ENCODE measurements at regions not wholly inside any gene's neighbourhood (a gene's known extent, or its start where the extent isn't known, plus 50 kb on each side); places are given as distances from the start of the nearest gene placed in this dataset.

DNA sequence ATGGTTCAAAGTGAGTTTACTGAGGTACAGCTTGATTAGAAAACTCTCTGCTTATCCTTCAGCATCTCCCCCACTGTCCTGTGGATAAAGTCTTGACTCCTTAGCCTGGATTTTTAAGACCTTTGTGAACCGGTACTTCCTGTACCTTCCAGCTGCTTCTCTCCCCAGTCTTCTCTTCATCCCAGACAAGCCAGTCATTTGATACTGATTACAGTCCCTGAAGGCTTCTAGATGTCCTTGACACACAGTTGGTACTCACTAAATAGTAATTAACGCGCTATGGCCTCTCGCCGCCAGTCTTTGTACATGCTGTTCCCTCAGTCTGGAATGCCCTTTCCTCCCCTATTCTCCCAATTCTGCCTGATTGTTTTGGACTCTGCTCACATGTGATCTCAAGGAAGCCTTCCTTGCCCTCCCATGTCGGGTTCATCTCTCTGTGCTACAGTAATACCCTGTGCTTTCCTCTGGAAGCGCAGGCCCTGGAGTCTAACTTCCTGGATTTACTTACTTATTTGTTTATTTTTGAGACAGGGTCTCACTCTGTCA is 50.6 kb upstream of the PTGR2 start:
- Histone ChIP-seq H3K4me2 (ENCODE audit: insufficient read depth, low read length) (no peak overlapping the region), H3K4me1 (ENCODE audit: insufficient read depth, low read length) (peaks cover 1% of the 10 kb centered on the region), H2AFZ (ENCODE audit: low read length) (no peak overlapping the region), H3K9me3 (ENCODE audit: low read depth, low read length) (no peaks in the 10 kb centered on the region), H3K79me2 (ENCODE audit: insufficient read depth, low read length) (no peaks in the 10 kb centered on the region), H3K4me3 (ENCODE audit: insufficient read depth, low read length) (no peak overlapping the region), H3K27ac (ENCODE audit: low read depth, low read length) (no peak overlapping the region), H4K20me1 (ENCODE audit: insufficient read depth, low read length) (no peaks in the 10 kb centered on the region), H3K36me3 (ENCODE audit: insufficient read depth, low read length) (no peaks in the 10 kb centered on the region), H3K27me3 (ENCODE audit: insufficient read depth, low read length) (no peaks in the 10 kb centered on the region)
- DNase-seq (ENCODE audit: insufficient read length, low spot score, missing footprints) = no peak
- TF ChIP-seq, protein P1, sequence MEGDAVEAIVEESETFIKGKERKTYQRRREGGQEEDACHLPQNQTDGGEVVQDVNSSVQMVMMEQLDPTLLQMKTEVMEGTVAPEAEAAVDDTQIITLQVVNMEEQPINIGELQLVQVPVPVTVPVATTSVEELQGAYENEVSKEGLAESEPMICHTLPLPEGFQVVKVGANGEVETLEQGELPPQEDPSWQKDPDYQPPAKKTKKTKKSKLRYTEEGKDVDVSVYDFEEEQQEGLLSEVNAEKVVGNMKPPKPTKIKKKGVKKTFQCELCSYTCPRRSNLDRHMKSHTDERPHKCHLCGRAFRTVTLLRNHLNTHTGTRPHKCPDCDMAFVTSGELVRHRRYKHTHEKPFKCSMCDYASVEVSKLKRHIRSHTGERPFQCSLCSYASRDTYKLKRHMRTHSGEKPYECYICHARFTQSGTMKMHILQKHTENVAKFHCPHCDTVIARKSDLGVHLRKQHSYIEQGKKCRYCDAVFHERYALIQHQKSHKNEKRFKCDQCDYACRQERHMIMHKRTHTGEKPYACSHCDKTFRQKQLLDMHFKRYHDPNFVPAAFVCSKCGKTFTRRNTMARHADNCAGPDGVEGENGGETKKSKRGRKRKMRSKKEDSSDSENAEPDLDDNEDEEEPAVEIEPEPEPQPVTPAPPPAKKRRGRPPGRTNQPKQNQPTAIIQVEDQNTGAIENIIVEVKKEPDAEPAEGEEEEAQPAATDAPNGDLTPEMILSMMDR (IDR thresholded peaks at IDR 0.05; ENCODE audit: extremely low read depth, low read depth, low read length) = no peak

GRCh38 chr14:73797543-73798265 is 53.9 kb upstream of the PTGR2 start:
- H3K4me2 ChIP-seq (ENCODE audit: insufficient read depth, low read length) = no peak overlapping the region
- TF ChIP-seq, protein P1 (IDR thresholded peaks at IDR 0.05; ENCODE audit: extremely low read depth, low read depth, low read length) = no peak
- no peak for DNase-seq (ENCODE audit: insufficient read length, low spot score, missing footprints)

GRCh38 chr14:73796893-73797542 is 54.6 kb upstream of the PTGR2 start:
- H3K4me2 ChIP-seq (ENCODE audit: insufficient read depth, low read length) = no peak overlapping the region
- no peak for DNase-seq (ENCODE audit: insufficient read length, low spot score, missing footprints)
- H3K4me1 ChIP-seq (ENCODE audit: insufficient read depth, low read length) = peaks cover 22% of the 10 kb centered on the region
- no peaks in the 10 kb centered on the region for H3K27me3 ChIP-seq (ENCODE audit: insufficient read depth, low read length)
- TF ChIP-seq, protein P1 (IDR thresholded peaks at IDR 0.05; ENCODE audit: extremely low read depth, low read depth, low read length) = no peak
- H3K9me3 ChIP-seq (ENCODE audit: low read depth, low read length) = no peaks in the 10 kb centered on the region
- H4K20me1 ChIP-seq (ENCODE audit: insufficient read depth, low read length) = no peaks in the 10 kb centered on the region
- H3K36me3 ChIP-seq (ENCODE audit: insufficient read depth, low read length) = no peaks in the 10 kb centered on the region
- H3K27ac ChIP-seq (ENCODE audit: low read depth, low read length) = no peak overlapping the region
- H2AFZ ChIP-seq (ENCODE audit: low read length) = no peak overlapping the region
- H3K4me3 ChIP-seq (ENCODE audit: insufficient read depth, low read length) = no peak overlapping the region
- H3K79me2 ChIP-seq (ENCODE audit: insufficient read depth, low read length) = no peaks in the 10 kb centered on the region

More at GRCh38 chr14:73797543-73798265, 53.9 kb upstream of the PTGR2 start:
- Histone ChIP-seq H3K27ac (ENCODE audit: low read depth, low read length) (no peak overlapping the region), H3K9me3 (ENCODE audit: low read depth, low read length) (no peaks in the 10 kb centered on the region), H3K4me1 (ENCODE audit: insufficient read depth, low read length) (peaks cover 22% of the 10 kb centered on the region), H3K79me2 (ENCODE audit: insufficient read depth, low read length) (no peaks in the 10 kb centered on the region), H3K36me3 (ENCODE audit: insufficient read depth, low read length) (no peaks in the 10 kb centered on the region), H4K20me1 (ENCODE audit: insufficient read depth, low read length) (no peaks in the 10 kb centered on the region), H3K27me3 (ENCODE audit: insufficient read depth, low read length) (no peaks in the 10 kb centered on the region), H2AFZ (ENCODE audit: low read length) (no peak overlapping the region), H3K4me3 (ENCODE audit: insufficient read depth, low read length) (no peak overlapping the region)

DNA sequence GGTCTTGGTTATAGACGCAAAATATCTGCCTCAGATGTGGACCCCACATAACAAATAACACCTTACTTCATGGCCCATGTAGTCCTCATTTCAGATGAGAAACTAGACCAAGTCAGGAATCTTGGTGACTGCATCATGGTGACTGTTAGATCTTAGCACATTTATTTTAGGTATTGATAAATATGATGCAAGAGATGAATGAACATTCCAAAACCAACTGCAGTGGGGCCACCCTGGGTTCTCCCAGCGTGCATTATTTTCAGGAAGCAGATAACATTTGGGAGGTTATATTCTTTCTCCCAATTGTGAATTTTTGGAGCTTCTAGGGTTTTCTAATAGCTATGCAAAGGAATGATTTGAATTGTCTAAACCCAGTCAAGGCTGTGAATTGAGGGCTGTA is 55.2 kb upstream of the PTGR2 start:
- no peak overlapping the region for H3K4me3 ChIP-seq (ENCODE audit: insufficient read depth, low read length)
- H3K4me1 ChIP-seq (ENCODE audit: insufficient read depth, low read length) = peaks cover 22% of the 10 kb centered on the region
- no peaks in the 10 kb centered on the region for H3K27me3 ChIP-seq (ENCODE audit: insufficient read depth, low read length)
- peak overlapping the region; percentile 3 for H3K27ac ChIP-seq (ENCODE audit: low read depth, low read length)
- no peak overlapping the region for H2AFZ ChIP-seq (ENCODE audit: low read length)
- peak; percentile 70 for DNase-seq (ENCODE audit: insufficient read length, low spot score, missing footprints)
- H3K4me2 ChIP-seq (ENCODE audit: insufficient read depth, low read length) = no peak overlapping the region
- TF ChIP-seq, protein P1 (IDR thresholded peaks at IDR 0.05; ENCODE audit: extremely low read depth, low read depth, low read length) = no peak
- no peaks in the 10 kb centered on the region for H3K9me3 ChIP-seq (ENCODE audit: low read depth, low read length)
- no peaks in the 10 kb centered on the region for H3K79me2 ChIP-seq (ENCODE audit: insufficient read depth, low read length)
- no peaks in the 10 kb centered on the region for H4K20me1 ChIP-seq (ENCODE audit: insufficient read depth, low read length)
- H3K36me3 ChIP-seq (ENCODE audit: insufficient read depth, low read length) = no peaks in the 10 kb centered on the region
